HFF-Myc (cell line): ENCODE measurements at regions not wholly inside any gene's neighbourhood (a gene's known extent, or its start where the extent isn't known, plus 50 kb on each side); places are given as distances from the start of the nearest gene placed in this dataset.

Experiments used
- DNase-seq: peaks from one replicate; pipeline ENCODE4 v3.0.0-alpha.2; 2011; ENCODE audit warnings: low read depth; ENCODE audit errors: extremely low read depth
- H3K4me3 ChIP-seq: replicated peaks from 2 replicates; pipeline ENCODE4 v1.5.1; 2011; ENCODE audit warnings: low read depth, mild to moderate bottlenecking, control low read depth, low read length
- CTCF ChIP-seq: IDR thresholded peaks from 2 replicates; pipeline ENCODE4 v1.5.1; 2012; ENCODE audit warnings: mild to moderate bottlenecking, low read depth, low read length, control low read depth; ENCODE audit errors: missing control alignments

GRCh38 chr10:93160140-93160539 is 86.4 kb downstream of the CYP26A1 start:
- no peak for DNase-seq
- no peak for TF ChIP-seq CTCF

GRCh38 chr10:93160829-93161228 is 87.1 kb downstream of the CYP26A1 start:
- no peak overlapping the region for H3K4me3 ChIP-seq
- DNase-seq: no peak
- TF ChIP-seq CTCF: no peak

More at GRCh38 chr10:93160140-93160539, 86.4 kb downstream of the CYP26A1 start:
- H3K4me3 ChIP-seq: no peak overlapping the region

GRCh38 chr10:93165367-93165766 is 91.7 kb downstream of the CYP26A1 start:
- H3K4me3 ChIP-seq: no peak overlapping the region
- no peak for DNase-seq
- TF ChIP-seq CTCF: no peak

DNA sequence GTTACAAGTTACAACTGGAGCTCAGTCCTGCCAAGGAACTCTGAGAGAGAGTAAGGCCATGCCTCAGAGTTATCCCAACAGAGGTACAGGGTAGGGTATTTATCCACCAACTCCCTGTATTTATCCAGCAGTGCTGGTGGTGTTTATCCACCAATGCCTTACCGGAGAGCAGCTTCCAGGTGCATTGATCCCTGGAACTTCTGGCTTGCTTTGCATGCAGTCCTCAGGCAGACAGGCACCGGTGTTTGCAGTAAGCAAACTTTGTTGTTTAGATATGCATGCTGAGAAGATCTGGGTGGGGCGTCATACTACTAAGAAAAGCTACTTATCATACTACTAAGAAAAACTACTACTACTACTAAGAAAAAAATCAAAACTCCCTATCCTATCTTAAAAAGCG is 92.4 kb downstream of the CYP26A1 start:
- no peak overlapping the region for H3K4me3 ChIP-seq
- TF ChIP-seq CTCF: no peak
- no peak for DNase-seq

- TF ChIP-seq CTCF: no peak
- H3K4me3 ChIP-seq: no peak overlapping the region
- DNase-seq: no peak
These were observed 98.1 kb downstream of the CYP26A1 start for GRCh38 chr10:93171837-93172236.

GRCh38 chr10:93173967-93174845 is 100.5 kb downstream of the CYP26A1 start:
- TF ChIP-seq CTCF: no peak
- no peak for DNase-seq
- no peak overlapping the region for H3K4me3 ChIP-seq
